SU-DHL-6 (cell line): ENCODE measurements at regions not wholly inside any gene's neighbourhood (a gene's known extent, or its start where the extent isn't known, plus 50 kb on each side); places are given as distances from the start of the nearest gene placed in this dataset.

Experiments
- H2AFZ ChIP-seq: fragments of 200-600 bp; sonication (generic); 2 replicates; pipeline ENCODE4 v1.6.1; 2014; ENCODE audit warnings: low read depth, mild to moderate bottlenecking, moderate library complexity, mixed read lengths, antibody characterized with exemption, low read length; ENCODE audit not compliant: severe bottlenecking
- H3F3A ChIP-seq: fragments of 200-600 bp; shearing (Covaris generic); 2 replicates; pipeline ENCODE4 v1.6.0; 2016; ENCODE audit warnings: antibody characterized with exemption, mild to moderate bottlenecking; ENCODE audit not compliant: insufficient read depth
- H3K27ac ChIP-seq: fragments of 200-600 bp; sonication (generic); 2 replicates; pipeline ENCODE4 v1.5.1; 2016; ENCODE audit warnings: low read depth, mild to moderate bottlenecking, low read length, moderate library complexity, mixed read lengths
- H3K27me3 ChIP-seq: fragments of 200-600 bp; sonication (generic), shearing (Covaris generic); 2 replicates; pipeline ENCODE4 v1.6.0; 2014; ENCODE audit warnings: mild to moderate bottlenecking, low read length
- H3K36me3 ChIP-seq: fragments of 200-600 bp; sonication (generic); 2 replicates; pipeline ENCODE4 v1.6.1; 2014; ENCODE audit warnings: mild to moderate bottlenecking, low read length, mixed read lengths
- H3K4me2 ChIP-seq: fragments of 300-600, 200-600 bp; shearing (Covaris generic), sonication (generic); 2 replicates; pipeline ENCODE4 v1.6.0; 2014; ENCODE audit warnings: low read length, low read depth, mild to moderate bottlenecking; ENCODE audit not compliant: poor library complexity, severe bottlenecking
- H3K4me3 ChIP-seq: fragments of 200-600 bp; sonication (generic); 2 replicates; pipeline ENCODE4 v1.5.1; 2014; ENCODE audit warnings: antibody characterized with exemption, low read length, mild to moderate bottlenecking, mixed read lengths; ENCODE audit not compliant: insufficient read depth, poor library complexity, severe bottlenecking
- H3K79me2 ChIP-seq: fragments of 200-600 bp; sonication (generic); 2 replicates; pipeline ENCODE4 v1.6.1; 2014; ENCODE audit warnings: mild to moderate bottlenecking, low read length, moderate library complexity; ENCODE audit not compliant: insufficient read depth
- H3K9ac ChIP-seq: fragments of 200-600 bp; sonication (generic); 2 replicates; pipeline ENCODE4 v1.7.0; 2014; ENCODE audit warnings: mild to moderate bottlenecking, low read length
- H3K9me2 ChIP-seq: fragments of 200-600 bp; sonication (generic); replicated peaks from 2 replicates; pipeline ENCODE4 v1.6.1; 2014; ENCODE audit warnings: low read length; ENCODE audit not compliant: insufficient read depth
- H3K9me3 ChIP-seq: fragments of 200-600 bp; sonication (generic); 2 replicates; pipeline ENCODE4 v1.6.1; 2014; ENCODE audit warnings: low read length, mixed read lengths; ENCODE audit not compliant: insufficient read depth
- H4K20me1 ChIP-seq: fragments of 200-600 bp; sonication (generic); 2 replicates; pipeline ENCODE4 v1.6.1; 2014; ENCODE audit warnings: low read depth, mild to moderate bottlenecking, antibody characterized with exemption, low read length, moderate library complexity, mixed read lengths
- EZH2phosphoT487 ChIP-seq: fragments of 200-600 bp; sonication (generic), shearing (Covaris generic); conservative IDR thresholded peaks from 2 replicates; pipeline ENCODE4 v1.6.1; 2018; ENCODE audit warnings: mild to moderate bottlenecking, antibody characterized with exemption, low read length, moderate library complexity, mixed read lengths
- TF ChIP-seq, protein P1 (sequence below): fragments of 200-600 bp; sonication (generic); IDR thresholded peaks from one replicate; pipeline ENCODE4 v1.5.1; 2017; ENCODE audit warnings: antibody characterized with exemption, mild to moderate bottlenecking, low read length, moderate library complexity; ENCODE audit not compliant: insufficient read depth, poor library complexity, severe bottlenecking

DNA sequence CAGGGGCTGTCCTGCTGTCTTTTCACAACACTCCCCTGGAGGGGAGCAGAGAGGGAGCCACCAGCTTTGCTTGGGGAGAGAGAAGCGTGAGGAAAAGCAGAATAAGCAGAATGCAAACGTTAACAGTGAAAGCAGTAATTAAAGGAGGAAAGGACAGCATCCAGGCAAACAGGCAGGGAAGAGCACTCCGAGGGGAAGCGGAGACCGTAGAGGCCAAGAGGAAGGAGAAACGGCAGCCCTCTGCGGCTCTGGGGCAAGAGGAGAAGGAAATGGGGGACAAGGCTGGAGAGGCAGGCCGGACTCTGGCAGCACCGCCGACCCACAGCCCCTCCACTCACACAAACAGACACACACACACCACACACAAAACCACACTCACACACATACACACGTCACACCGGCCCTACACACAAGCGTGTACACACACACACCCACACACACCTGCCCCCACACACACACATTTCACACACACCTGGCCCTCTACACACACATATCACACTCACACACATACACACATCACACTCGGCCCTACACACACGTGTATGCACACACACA lies 449.8 kb downstream of the SOX6 start:
- Histone ChIP-seq H3K27me3 (no peaks in the 10 kb centered on the region), H3F3A (no peaks in the 10 kb centered on the region), H3K36me3 (no peaks in the 10 kb centered on the region), H3K4me2 (no peak overlapping the region), H3K9ac (no peak overlapping the region), H3K27ac (no peak overlapping the region), H3K4me3 (no peak overlapping the region), H3K79me2 (no peaks in the 10 kb centered on the region), H3K9me2 (no peaks in the 10 kb centered on the region), H3K9me3 (no peaks in the 10 kb centered on the region), H2AFZ (no peak overlapping the region), H4K20me1 (no peaks in the 10 kb centered on the region)
- TF ChIP-seq, protein P1, sequence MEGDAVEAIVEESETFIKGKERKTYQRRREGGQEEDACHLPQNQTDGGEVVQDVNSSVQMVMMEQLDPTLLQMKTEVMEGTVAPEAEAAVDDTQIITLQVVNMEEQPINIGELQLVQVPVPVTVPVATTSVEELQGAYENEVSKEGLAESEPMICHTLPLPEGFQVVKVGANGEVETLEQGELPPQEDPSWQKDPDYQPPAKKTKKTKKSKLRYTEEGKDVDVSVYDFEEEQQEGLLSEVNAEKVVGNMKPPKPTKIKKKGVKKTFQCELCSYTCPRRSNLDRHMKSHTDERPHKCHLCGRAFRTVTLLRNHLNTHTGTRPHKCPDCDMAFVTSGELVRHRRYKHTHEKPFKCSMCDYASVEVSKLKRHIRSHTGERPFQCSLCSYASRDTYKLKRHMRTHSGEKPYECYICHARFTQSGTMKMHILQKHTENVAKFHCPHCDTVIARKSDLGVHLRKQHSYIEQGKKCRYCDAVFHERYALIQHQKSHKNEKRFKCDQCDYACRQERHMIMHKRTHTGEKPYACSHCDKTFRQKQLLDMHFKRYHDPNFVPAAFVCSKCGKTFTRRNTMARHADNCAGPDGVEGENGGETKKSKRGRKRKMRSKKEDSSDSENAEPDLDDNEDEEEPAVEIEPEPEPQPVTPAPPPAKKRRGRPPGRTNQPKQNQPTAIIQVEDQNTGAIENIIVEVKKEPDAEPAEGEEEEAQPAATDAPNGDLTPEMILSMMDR: no peak
- TF ChIP-seq EZH2phosphoT487: no peak

DNA sequence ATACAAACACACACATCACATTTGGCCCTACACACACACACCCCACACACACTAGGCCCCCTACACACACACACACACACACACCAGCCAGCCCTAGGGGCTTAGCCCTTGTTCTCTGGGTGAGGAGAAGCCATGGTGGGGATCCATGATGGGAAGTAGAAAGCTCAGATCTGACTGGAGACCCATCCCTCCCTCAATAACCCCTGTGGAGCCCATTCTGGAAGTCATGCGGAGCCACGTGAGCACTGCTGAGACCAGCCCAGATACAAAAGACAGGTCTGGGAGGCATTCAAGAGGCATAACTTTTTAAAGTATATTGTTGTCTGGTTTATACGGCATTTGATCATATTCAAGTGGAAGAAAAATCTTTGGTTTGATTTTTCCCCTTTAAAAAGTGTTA lies 448.5 kb downstream of the SOX6 start:
- TF ChIP-seq, protein P1: no peak
- TF ChIP-seq EZH2phosphoT487: no peak
- H3K4me2 ChIP-seq: no peak overlapping the region
- H3K4me3 ChIP-seq: no peak overlapping the region
- H3K9me3 ChIP-seq: no peaks in the 10 kb centered on the region
- no peaks in the 10 kb centered on the region for H3K27me3 ChIP-seq
- no peak overlapping the region for H2AFZ ChIP-seq
- no peaks in the 10 kb centered on the region for H3F3A ChIP-seq
- no peaks in the 10 kb centered on the region for H3K36me3 ChIP-seq
- H3K27ac ChIP-seq: no peak overlapping the region
- H4K20me1 ChIP-seq: no peaks in the 10 kb centered on the region
- H3K79me2 ChIP-seq: no peaks in the 10 kb centered on the region
- H3K9me2 ChIP-seq: no peaks in the 10 kb centered on the region
- H3K9ac ChIP-seq: no peak overlapping the region

DNA sequence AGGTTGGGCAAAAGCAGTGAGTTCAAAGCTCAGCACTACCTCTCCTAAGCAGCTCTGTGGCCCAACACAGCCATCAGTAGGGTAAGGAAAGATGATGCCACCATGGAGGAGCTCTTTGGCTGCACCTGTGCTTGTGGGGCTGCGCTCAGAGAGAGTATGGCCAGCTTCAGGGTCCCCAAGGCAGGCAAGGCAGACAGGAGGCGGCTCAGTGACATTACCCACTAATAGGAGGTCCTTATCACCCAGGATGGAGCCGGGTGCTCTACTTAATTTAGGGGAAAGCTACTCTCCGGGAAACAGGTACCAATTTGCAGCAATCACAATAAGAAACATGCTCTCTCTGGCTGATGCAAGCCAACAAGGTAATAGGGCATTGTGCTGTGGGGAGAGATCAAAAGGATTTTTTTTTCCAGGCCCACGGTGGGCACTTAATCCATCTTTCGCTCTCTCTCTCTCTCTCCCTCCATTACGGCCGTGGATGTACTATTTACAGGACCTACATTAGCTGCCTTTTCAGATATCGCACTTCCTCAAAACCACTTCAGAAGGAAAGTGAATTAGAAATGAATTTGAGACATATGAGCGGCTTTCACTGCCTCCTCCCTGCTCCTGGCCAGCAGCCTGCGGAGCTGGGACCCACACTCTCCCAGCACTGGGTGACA lies 446.3 kb downstream of the SOX6 start:
- Histone ChIP-seq H2AFZ (no peak overlapping the region), H3K4me3 (no peak overlapping the region), H4K20me1 (no peaks in the 10 kb centered on the region), H3K9ac (no peak overlapping the region), H3K79me2 (no peaks in the 10 kb centered on the region), H3K36me3 (no peaks in the 10 kb centered on the region), H3F3A (no peaks in the 10 kb centered on the region), H3K9me3 (no peaks in the 10 kb centered on the region), H3K4me2 (no peak overlapping the region), H3K27ac (no peak overlapping the region), H3K27me3 (no peaks in the 10 kb centered on the region), H3K9me2 (no peaks in the 10 kb centered on the region)
- TF ChIP-seq EZH2phosphoT487: no peak
- TF ChIP-seq, protein P1: no peak
